Gastrocnemius medialis (tissue), 4 donors: ENCODE measurements at regions not wholly inside any gene's neighbourhood (a gene's known extent, or its start where the extent isn't known, plus 50 kb on each side); places are given as distances from the start of the nearest gene placed in this dataset.

Source experiments
- CTCF ChIP-seq, 5 experiments: fragments of 450-650 bp in 3 of 5; fragments of 200-600 bp in 2 of 5; sonication (generic) in 2 of 5; IDR thresholded peaks in 4 of 5; conservative IDR thresholded peaks in 1 of 5; 1 replicate in 4 of 5; 2 replicates in 1 of 5; pipeline ENCODE4 v1.5.1; 2016 to 2019; ENCODE audit warnings: antibody characterized with exemption in 5 of 5, mild to moderate bottlenecking in 3 of 5, moderate library complexity in 3 of 5
- POLR2A ChIP-seq, 2 donors: fragments of 450-650 bp; IDR thresholded peaks; one replicate each; pipeline ENCODE4 v1.6.1; 2017; ENCODE audit warnings: antibody characterized with exemption in 2 of 2, mild to moderate bottlenecking in 2 of 2, moderate library complexity in 2 of 2

- TF ChIP-seq CTCF (IDR thresholded peaks at IDR 0.05 in 4 of 5, conservative IDR thresholded peaks at IDR 0.05 in 1 of 5) = no peak
- no peak for TF ChIP-seq POLR2A (IDR thresholded peaks at IDR 0.05)
Measured at GRCh38 chr14:94710731-94711130, 59.2 kb downstream of the GSC start.
